Lung microvascular endothelial cell (primary cell): ENCODE measurements at regions not wholly inside any gene's neighbourhood (a gene's known extent, or its start where the extent isn't known, plus 50 kb on each side); places are given as distances from the start of the nearest gene placed in this dataset.
"Not testable (repeated sequence)": the region's sequence is repeated elsewhere in the genome, so short reads cannot be mapped to it uniquely, and the experiment has no call there.

ENCODE experiments used
- DNase-seq, 2 donors: peaks; one replicate each; pipeline versions ENCODE4 v3.0.0 to v3.0.0-alpha.2; 2010; ENCODE audit warnings: low read depth in 2 of 2

GRCh38 chr7:138220321-138220720, 144.1 kb downstream of the AKR1D1 start:
- not testable (repeated sequence) for DNase-seq

- DNase-seq = not testable (repeated sequence)
These were observed 145.1 kb downstream of the AKR1D1 start for GRCh38 chr7:138221388-138221787.

GRCh38 chr7:138223402-138223879, 147.2 kb downstream of the AKR1D1 start:
- no peak for DNase-seq

GRCh38 chr7:138226001-138226476, 149.8 kb downstream of the AKR1D1 start:
- peak; percentile 27 to 67 for DNase-seq

GRCh38 chr7:138226745-138227279, 150.6 kb downstream of the AKR1D1 start:
- no peak for DNase-seq

- DNase-seq = no peak
These were observed 151.9 kb downstream of the AKR1D1 start for GRCh38 chr7:138228119-138228518.

GRCh38 chr7:138228769-138229168, 152.5 kb downstream of the AKR1D1 start:
- DNase-seq = no peak

GRCh38 chr7:138233189-138233588, 156.9 kb downstream of the AKR1D1 start:
- no peak for DNase-seq

- DNase-seq = no peak
These were observed 158.9 kb downstream of the AKR1D1 start for GRCh38 chr7:138235207-138235606.

GRCh38 chr7:138237995-138238394, 161.7 kb downstream of the AKR1D1 start:
- no peak for DNase-seq

GRCh38 chr7:138238734-138239659, 162.7 kb downstream of the AKR1D1 start:
- DNase-seq = no peak

GRCh38 chr7:138243430-138243829, 167.2 kb downstream of the AKR1D1 start:
- no peak for DNase-seq

GRCh38 chr7:138243836-138244235, 167.6 kb downstream of the AKR1D1 start:
- DNase-seq = no peak

- no peak for DNase-seq
These were observed 168.3 kb downstream of the AKR1D1 start for GRCh38 chr7:138244606-138245005.

- no peak for DNase-seq
These were observed 169.0 kb downstream of the AKR1D1 start for GRCh38 chr7:138245216-138245615.

- DNase-seq = no peak
These were observed 169.4 kb downstream of the AKR1D1 start for GRCh38 chr7:138245682-138246081.

GRCh38 chr7:138246428-138246827, 170.2 kb downstream of the AKR1D1 start:
- no peak for DNase-seq

GRCh38 chr7:138247081-138247480, 170.8 kb downstream of the AKR1D1 start:
- no peak for DNase-seq

GRCh38 chr7:138247568-138248333, 171.5 kb downstream of the AKR1D1 start:
- no peak for DNase-seq

- DNase-seq = no peak
These were observed 172.3 kb downstream of the AKR1D1 start for GRCh38 chr7:138248609-138249008.

GRCh38 chr7:138249975-138250374, 173.7 kb downstream of the AKR1D1 start:
- DNase-seq = no peak

- not testable (repeated sequence) for DNase-seq
These were observed 176.4 kb downstream of the AKR1D1 start for GRCh38 chr7:138252666-138253065.
